ENCODE measurements at regions not wholly inside any gene's neighbourhood (a gene's known extent, or its start where the extent isn't known, plus 50 kb on each side); places are given as distances from the start of the nearest gene placed in this dataset.

DNA sequence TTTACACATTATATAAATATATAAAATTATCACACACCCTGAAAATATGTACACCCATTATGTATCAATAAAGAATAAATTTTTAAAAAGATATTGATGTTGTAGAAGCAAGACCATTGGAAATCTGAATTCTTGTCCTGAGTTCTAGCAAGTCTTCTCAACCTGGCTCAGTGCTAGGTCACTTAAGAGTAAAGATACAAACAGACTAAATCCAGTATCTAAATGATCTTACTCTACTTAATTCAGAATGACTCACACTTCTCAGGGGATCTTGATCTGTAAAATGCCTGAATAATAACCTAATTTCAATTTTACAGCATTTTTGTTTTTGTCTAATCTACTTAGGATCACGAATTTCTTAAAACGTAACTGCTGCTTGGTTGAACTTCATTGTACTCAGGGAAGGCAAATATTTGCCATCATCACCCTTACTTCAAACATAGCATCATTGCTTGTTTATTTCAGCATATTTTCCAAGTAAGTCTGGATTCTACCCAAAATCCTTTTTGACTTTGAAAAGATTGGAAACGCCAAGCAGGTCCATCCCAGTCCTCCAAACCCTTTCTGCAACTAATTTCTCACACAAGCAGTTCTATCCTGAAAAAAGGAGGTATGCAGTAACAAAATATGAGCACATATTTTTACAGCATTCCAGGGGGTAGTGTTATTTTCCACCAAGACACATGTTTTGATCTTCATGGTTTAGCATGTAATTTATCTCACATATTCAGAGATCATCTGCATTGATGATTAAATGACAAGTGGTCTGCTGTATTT lies 582.6 kb downstream of the PSAT1 start:
- Histone ChIP-seq H3K36me3 (ENCODE audit: low read length) (no peaks in the 10 kb centered on the region), H3F3A (ENCODE audit: insufficient read depth) (no peaks in the 10 kb centered on the region), H3K27ac (ENCODE audit: low read depth, low read length) (no peak overlapping the region), H3K27me3 (ENCODE audit: low read length) (no peaks in the 10 kb centered on the region), H4K20me1 (ENCODE audit: low read depth, low read length) (no peaks in the 10 kb centered on the region), H3K79me2 (ENCODE audit: insufficient read depth, low read length) (no peaks in the 10 kb centered on the region), H3K4me2 (ENCODE audit: low read depth, low read length, poor library complexity, severe bottlenecking) (no peak overlapping the region), H3K9ac (ENCODE audit: low read length) (no peak overlapping the region), H3K9me2 (replicated peaks; ENCODE audit: insufficient read depth, low read length) (no peaks in the 10 kb centered on the region), H3K4me3 (ENCODE audit: insufficient read depth, low read length, poor library complexity, severe bottlenecking) (no peak overlapping the region), H2AFZ (ENCODE audit: low read depth, low read length, severe bottlenecking) (no peak overlapping the region), H3K9me3 (ENCODE audit: insufficient read depth, low read length) (no peaks in the 10 kb centered on the region)
- TF ChIP-seq EZH2phosphoT487 (conservative IDR thresholded peaks at IDR 0.05; ENCODE audit: low read length) = no peak
- TF ChIP-seq, protein P1, sequence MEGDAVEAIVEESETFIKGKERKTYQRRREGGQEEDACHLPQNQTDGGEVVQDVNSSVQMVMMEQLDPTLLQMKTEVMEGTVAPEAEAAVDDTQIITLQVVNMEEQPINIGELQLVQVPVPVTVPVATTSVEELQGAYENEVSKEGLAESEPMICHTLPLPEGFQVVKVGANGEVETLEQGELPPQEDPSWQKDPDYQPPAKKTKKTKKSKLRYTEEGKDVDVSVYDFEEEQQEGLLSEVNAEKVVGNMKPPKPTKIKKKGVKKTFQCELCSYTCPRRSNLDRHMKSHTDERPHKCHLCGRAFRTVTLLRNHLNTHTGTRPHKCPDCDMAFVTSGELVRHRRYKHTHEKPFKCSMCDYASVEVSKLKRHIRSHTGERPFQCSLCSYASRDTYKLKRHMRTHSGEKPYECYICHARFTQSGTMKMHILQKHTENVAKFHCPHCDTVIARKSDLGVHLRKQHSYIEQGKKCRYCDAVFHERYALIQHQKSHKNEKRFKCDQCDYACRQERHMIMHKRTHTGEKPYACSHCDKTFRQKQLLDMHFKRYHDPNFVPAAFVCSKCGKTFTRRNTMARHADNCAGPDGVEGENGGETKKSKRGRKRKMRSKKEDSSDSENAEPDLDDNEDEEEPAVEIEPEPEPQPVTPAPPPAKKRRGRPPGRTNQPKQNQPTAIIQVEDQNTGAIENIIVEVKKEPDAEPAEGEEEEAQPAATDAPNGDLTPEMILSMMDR (IDR thresholded peaks at IDR 0.05; ENCODE audit: insufficient read depth, low read length, poor library complexity, severe bottlenecking) = no peak

DNA sequence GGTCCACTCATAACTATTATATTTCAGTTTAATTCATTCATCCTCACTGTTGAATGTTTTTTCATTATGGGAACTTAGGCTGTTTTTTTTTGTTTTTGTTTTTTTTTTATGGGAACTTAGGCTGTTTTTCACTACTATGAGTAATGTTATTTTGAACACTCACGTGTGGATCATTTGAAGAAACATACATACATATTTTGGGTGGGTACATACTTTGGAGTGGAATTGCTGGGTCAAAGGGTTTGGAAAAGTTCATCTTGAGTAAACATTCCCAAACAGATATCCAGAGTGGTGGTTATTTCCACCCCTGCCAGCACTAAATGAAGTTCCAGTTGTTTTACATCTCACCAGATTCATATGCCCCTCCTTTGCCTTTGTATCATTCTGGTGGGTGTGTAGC lies 584.4 kb downstream of the PSAT1 start:
- Histone ChIP-seq H3K27ac (ENCODE audit: low read depth, low read length) (no peak overlapping the region), H3K9ac (ENCODE audit: low read length) (no peak overlapping the region), H4K20me1 (ENCODE audit: low read depth, low read length) (no peaks in the 10 kb centered on the region), H3K9me2 (replicated peaks; ENCODE audit: insufficient read depth, low read length) (no peaks in the 10 kb centered on the region), H3K27me3 (ENCODE audit: low read length) (no peaks in the 10 kb centered on the region), H3F3A (ENCODE audit: insufficient read depth) (no peaks in the 10 kb centered on the region), H3K79me2 (ENCODE audit: insufficient read depth, low read length) (no peaks in the 10 kb centered on the region), H3K4me2 (ENCODE audit: low read depth, low read length, poor library complexity, severe bottlenecking) (no peak overlapping the region), H3K36me3 (ENCODE audit: low read length) (no peaks in the 10 kb centered on the region), H3K4me3 (ENCODE audit: insufficient read depth, low read length, poor library complexity, severe bottlenecking) (no peak overlapping the region), H2AFZ (ENCODE audit: low read depth, low read length, severe bottlenecking) (no peak overlapping the region), H3K9me3 (ENCODE audit: insufficient read depth, low read length) (no peaks in the 10 kb centered on the region)
- TF ChIP-seq, protein P1 (IDR thresholded peaks at IDR 0.05; ENCODE audit: insufficient read depth, low read length, poor library complexity, severe bottlenecking) = no peak
- no peak for TF ChIP-seq EZH2phosphoT487 (conservative IDR thresholded peaks at IDR 0.05; ENCODE audit: low read length)

DNA sequence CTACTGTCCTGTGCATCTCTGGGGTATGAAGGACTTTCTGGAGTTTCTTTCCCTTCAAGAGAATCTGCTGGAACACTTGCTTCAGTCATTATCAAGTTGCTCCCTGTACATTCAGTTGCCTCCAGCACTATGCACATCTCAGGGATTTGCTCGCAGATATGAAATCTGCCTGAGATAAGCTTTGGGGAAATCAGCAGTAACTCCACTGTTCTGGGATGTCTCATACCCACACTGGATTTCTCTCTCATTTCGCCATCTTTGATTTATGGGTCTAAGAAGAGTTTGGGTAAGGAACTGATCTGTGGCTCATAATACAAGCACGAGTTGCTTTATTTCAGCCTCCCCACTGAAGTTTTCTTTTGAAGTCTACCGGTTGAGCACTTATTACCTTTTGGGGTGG lies 585.6 kb downstream of the PSAT1 start:
- no peaks in the 10 kb centered on the region for H4K20me1 ChIP-seq (ENCODE audit: low read depth, low read length)
- no peaks in the 10 kb centered on the region for H3K9me3 ChIP-seq (ENCODE audit: insufficient read depth, low read length)
- H3K9ac ChIP-seq (ENCODE audit: low read length) = no peak overlapping the region
- H3K36me3 ChIP-seq (ENCODE audit: low read length) = no peaks in the 10 kb centered on the region
- H3K27ac ChIP-seq (ENCODE audit: low read depth, low read length) = no peak overlapping the region
- no peaks in the 10 kb centered on the region for H3F3A ChIP-seq (ENCODE audit: insufficient read depth)
- no peaks in the 10 kb centered on the region for H3K79me2 ChIP-seq (ENCODE audit: insufficient read depth, low read length)
- TF ChIP-seq EZH2phosphoT487 (conservative IDR thresholded peaks at IDR 0.05; ENCODE audit: low read length) = no peak
- TF ChIP-seq, protein P1 (IDR thresholded peaks at IDR 0.05; ENCODE audit: insufficient read depth, low read length, poor library complexity, severe bottlenecking) = no peak
- no peaks in the 10 kb centered on the region for H3K9me2 ChIP-seq (replicated peaks; ENCODE audit: insufficient read depth, low read length)
- no peak overlapping the region for H3K4me2 ChIP-seq (ENCODE audit: low read depth, low read length, poor library complexity, severe bottlenecking)
- no peak overlapping the region for H2AFZ ChIP-seq (ENCODE audit: low read depth, low read length, severe bottlenecking)
- no peaks in the 10 kb centered on the region for H3K27me3 ChIP-seq (ENCODE audit: low read length)
- no peak overlapping the region for H3K4me3 ChIP-seq (ENCODE audit: insufficient read depth, low read length, poor library complexity, severe bottlenecking)
